EH (cell line): ENCODE measurements at regions not wholly inside any gene's neighbourhood (a gene's known extent, or its start where the extent isn't known, plus 50 kb on each side); places are given as distances from the start of the nearest gene placed in this dataset.
"Not testable (repeated sequence)": the region's sequence is repeated elsewhere in the genome, so short reads cannot be mapped to it uniquely, and the experiment has no call there.

Experiments
- DNase-seq: peaks from one replicate; pipeline ENCODE4 v3.0.0-alpha.2; 2015; ENCODE audit warnings: low read depth

- DNase-seq = not testable (repeated sequence)
Observed at GRCh38 chr2:53022248-53022647, 745.4 kb upstream of the CHAC2 start.

DNA sequence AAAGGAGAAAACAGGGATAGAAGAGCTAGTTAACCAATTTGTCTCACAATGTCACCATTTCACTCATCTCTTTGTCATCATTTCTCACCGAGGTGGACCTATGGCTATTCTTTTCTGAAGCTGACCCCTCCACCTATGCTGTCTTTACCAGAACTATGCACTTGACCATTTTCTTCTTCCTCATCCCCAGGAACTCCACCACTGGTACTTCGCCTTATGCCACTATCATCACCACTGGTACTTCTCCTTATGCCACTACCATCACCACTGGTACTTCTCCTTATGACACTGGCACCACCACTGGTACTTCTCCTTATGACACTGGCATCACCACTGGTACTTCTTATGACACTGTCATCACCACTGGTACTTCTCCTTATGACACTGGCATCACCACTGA is 745.8 kb upstream of the CHAC2 start:
- no peak for DNase-seq

GRCh38 chr2:53021292-53021691 is 746.3 kb upstream of the CHAC2 start:
- DNase-seq = peak; percentile 69

- DNase-seq = peak; percentile 20
Observed at GRCh38 chr2:53018825-53019425, 748.7 kb upstream of the CHAC2 start.

- DNase-seq = no peak
Observed at GRCh38 chr2:53006980-53007379, 760.6 kb upstream of the CHAC2 start.

- DNase-seq = no peak
Observed at GRCh38 chr2:53004413-53004812, 763.2 kb upstream of the CHAC2 start.

DNA sequence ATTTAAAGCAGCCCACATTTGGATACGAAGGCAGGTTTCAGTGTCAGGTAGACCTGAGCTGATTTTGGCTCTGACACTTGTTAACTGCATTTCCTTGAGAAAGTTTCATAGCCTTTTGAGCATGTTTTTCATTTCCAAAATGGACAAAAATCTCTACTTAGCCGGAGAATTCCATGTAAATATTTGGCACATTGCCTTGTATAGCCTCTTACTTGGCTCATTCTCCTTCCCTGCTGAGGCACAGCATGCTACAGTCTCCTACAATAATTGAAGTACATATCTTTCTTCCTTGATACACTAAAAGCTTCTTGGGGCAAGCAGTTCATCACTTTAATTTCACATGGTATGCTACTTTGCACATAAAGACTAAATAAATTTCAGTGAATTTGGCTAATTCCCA is 772.2 kb upstream of the CHAC2 start:
- peak; percentile 2 for DNase-seq

DNA sequence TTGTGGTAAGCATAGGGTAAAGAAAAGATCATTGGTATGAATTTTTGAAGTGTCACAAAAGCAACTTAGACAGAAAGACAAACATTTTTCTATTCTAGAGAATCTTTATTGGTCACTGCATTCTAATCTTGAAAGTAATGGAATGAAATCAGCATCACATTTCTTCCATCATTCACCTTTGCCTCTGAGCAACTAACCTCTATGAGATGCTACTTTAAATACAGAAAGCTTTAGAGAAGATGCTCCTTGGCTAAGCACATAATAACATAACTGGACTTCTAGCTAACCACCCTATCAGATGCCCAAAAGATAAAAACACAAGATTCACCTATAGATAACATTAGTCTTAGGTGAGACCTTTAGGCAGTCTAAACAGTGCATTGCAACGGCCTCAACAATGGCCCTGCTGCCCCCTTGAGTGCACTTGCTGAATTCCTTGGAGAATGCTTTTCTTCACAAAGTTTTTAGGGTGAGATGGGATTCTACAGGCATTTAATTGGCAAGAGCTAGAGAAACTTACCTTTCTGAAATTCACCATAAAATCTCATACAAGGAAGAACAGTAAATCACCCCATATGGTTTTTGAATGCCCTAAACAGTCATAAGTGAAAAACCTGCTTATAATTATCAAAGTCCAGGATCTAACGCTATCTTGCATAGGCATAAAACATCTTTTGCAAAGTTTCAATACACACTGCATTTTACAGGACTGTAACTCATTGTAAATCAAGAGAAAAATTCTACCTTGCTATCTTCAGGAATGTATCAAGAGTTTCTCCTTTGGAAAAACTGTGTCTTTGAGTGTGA is 791.3 kb upstream of the CHAC2 start:
- no peak for DNase-seq

DNA sequence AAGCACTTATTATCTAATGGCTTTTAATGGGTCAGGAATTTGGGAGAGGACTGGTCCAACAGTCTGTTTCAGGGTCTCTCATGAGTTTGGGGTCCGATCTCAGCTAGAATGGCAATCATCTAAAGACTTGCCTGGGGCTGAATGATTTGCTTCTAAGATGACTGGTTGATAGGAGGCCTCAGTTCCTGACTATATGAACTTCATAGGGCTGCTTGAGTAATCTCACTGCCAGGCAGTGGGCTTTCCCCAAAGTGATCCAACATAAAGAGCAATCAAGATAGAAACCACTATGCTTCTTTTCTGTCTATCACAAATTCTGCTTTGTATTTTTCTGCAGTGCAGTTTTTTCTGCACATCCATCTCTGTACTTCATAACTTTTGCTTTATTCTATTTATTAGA is 793.5 kb upstream of the CHAC2 start:
- DNase-seq = no peak

- DNase-seq = no peak
Observed at GRCh38 chr2:52970642-52971041, 797.0 kb upstream of the CHAC2 start.

- no peak for DNase-seq
Observed at GRCh38 chr2:52968043-52968442, 799.6 kb upstream of the CHAC2 start.

- DNase-seq = no peak
Observed at GRCh38 chr2:52964916-52965530, 802.6 kb upstream of the CHAC2 start.

DNA sequence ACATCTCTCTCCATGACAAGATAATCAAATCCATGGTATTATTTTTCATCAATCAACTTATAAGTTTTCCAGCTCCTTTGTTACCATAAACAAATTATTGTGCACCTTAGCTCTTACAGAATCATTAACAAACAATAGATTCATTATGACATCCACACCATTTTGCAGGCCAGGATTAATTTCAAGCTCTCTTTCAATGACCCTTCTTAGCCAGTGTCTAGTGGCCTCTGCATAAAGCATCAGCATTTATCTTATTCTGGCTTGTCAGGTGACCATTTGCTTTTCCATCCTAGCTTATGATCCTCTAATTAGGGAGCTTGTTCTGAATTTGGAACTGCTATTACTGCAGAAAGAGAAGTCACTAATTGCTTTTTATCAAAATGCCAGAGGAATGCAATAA is 806.2 kb upstream of the CHAC2 start:
- no peak for DNase-seq

- no peak for DNase-seq
Observed at GRCh38 chr2:52960881-52961280, 806.7 kb upstream of the CHAC2 start.

- DNase-seq = no peak
Observed at GRCh38 chr2:52959801-52960200, 807.8 kb upstream of the CHAC2 start.

DNA sequence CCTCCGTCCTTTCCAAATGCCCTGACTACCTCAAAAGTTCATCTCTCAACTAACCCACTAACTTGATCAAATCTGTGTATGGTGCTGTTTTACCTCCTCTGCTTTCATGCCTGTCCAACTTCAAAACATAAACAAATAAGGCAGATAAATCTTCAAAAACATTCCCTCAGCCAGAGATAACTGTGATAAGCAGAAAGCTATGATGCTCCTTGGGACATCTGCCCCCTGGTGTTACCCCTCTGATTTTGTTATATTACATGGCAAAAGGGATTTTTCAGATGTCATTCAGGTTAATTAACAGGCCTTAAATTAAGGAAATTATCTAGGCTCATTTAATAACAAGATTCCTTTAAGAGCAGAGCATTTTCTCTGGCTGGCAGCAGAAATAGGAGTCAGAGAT is 810.8 kb upstream of the CHAC2 start:
- DNase-seq = no peak

GRCh38 chr2:52956118-52956517 is 811.5 kb upstream of the CHAC2 start:
- no peak for DNase-seq

DNA sequence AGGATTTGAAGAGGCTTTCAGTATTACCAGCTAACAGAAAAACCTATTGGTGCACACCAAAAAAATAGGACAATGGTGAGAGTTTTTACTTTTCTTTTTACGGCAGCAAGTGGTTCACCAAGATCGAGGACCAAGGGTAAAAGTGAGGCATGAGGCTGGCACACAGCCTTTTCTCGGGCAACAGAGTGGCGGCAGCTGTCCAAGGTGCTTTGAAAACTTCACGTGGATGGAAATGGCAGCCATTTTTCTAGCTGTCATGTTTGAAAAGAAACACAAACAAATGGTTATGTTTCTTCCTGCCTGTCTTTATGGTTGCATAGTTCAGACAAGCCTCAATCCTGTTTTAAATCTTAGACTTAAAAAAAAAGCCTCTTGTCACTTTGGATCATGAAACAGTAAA is 812.5 kb upstream of the CHAC2 start:
- no peak for DNase-seq

- no peak for DNase-seq
Observed at GRCh38 chr2:52940101-52940500, 827.5 kb upstream of the CHAC2 start.

GRCh38 chr2:52939250-52939649 is 828.4 kb upstream of the CHAC2 start:
- no peak for DNase-seq

GRCh38 chr2:52936029-52936428 is 831.6 kb upstream of the CHAC2 start:
- no peak for DNase-seq

DNA sequence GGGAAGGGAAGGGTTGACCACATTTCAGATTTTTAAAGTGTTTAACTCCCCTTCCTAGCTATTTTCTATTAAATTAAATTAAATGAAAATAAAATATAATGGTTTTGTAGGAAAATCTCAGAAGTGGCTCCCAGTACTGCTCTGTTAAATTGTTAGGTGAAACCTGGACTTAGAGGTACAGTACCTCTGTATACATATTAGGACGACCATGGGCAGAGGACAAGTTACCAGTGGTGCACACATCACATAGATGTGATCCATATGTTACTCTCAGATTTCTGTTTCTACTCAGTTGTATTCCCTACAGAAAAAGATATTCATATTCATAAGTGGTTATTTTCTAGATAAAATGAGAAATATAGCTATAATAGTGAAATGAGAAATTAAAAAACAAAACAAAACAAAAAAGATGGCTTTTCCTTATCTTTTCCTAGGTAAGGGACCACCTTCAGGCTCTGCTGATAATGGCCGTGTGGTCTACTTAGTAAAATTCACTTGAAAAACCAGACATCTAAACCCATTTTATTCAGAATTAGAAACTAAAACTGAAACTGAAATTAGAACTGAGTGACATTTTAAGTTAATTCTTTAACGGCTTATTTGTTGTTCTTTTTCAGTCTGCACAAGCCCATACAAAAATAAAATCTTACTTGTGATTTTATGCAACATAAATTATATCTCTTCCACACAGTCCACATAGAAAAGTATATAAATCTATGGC is 832.5 kb upstream of the CHAC2 start:
- DNase-seq = no peak
